C4-2B (cell line): ENCODE measurements at regions not wholly inside any gene's neighbourhood (a gene's known extent, or its start where the extent isn't known, plus 50 kb on each side); places are given as distances from the start of the nearest gene placed in this dataset.

Experiments used
- H3K27ac ChIP-seq: fragments of 450-650 bp; 2 replicates; pipeline ENCODE4 v1.5.1; 2017
- ZFX ChIP-seq: fragments of 450-650 bp; IDR thresholded peaks from 2 replicates; pipeline ENCODE4 v1.6.1; 2017
- TF ChIP-seq, protein P1 (sequence below): fragments of 450-650 bp; conservative IDR thresholded peaks from 2 replicates; pipeline ENCODE4 v1.5.1; 2017; ENCODE audit warnings: mild to moderate bottlenecking

DNA sequence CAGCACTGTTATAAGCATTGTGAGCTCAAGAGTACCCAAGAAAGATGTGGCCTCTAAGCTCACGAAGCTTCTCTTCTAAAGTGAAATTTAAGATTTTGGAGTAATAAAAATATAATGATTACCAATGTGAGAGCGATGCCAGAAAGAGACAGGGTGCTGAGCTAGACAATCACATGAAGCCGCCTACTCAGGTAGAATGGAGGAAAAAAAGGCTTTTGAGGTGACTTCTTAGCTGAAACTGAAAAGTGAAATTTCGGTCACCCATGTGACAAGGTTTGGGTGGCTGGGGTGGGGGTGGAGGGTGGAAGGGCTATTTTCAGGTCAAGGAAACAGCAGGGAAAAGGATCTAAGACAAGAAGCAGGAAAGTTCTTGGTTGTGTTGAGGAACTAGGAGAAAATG, 388.2 kb upstream of the WWC1 start:
- TF ChIP-seq, protein P1, sequence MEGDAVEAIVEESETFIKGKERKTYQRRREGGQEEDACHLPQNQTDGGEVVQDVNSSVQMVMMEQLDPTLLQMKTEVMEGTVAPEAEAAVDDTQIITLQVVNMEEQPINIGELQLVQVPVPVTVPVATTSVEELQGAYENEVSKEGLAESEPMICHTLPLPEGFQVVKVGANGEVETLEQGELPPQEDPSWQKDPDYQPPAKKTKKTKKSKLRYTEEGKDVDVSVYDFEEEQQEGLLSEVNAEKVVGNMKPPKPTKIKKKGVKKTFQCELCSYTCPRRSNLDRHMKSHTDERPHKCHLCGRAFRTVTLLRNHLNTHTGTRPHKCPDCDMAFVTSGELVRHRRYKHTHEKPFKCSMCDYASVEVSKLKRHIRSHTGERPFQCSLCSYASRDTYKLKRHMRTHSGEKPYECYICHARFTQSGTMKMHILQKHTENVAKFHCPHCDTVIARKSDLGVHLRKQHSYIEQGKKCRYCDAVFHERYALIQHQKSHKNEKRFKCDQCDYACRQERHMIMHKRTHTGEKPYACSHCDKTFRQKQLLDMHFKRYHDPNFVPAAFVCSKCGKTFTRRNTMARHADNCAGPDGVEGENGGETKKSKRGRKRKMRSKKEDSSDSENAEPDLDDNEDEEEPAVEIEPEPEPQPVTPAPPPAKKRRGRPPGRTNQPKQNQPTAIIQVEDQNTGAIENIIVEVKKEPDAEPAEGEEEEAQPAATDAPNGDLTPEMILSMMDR: no peak
- TF ChIP-seq ZFX: no peak

DNA sequence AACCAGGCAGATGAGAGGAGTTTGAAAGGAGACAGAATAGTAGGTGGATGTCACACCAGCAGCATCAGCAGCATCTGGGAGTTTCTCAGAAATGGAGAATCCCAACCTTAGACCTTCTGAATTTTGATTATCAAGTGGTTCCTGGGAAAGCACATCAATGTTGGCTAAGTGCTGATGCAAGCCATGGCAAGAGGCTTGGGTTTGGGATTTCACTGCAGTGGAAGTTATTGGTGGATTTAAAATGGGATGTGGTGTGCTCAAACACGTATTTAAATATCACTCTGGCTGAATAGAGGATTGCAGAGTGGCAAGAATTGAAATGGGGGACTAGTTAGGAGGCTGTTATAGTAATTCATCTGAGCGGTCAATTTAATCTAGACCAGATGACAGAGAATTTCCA, 387.8 kb upstream of the WWC1 start:
- no peak for TF ChIP-seq ZFX
- TF ChIP-seq, protein P1: no peak

More for the DNA sequence above, 388.2 kb upstream of the WWC1 start:
- H3K27ac ChIP-seq: no peak overlapping the region

DNA sequence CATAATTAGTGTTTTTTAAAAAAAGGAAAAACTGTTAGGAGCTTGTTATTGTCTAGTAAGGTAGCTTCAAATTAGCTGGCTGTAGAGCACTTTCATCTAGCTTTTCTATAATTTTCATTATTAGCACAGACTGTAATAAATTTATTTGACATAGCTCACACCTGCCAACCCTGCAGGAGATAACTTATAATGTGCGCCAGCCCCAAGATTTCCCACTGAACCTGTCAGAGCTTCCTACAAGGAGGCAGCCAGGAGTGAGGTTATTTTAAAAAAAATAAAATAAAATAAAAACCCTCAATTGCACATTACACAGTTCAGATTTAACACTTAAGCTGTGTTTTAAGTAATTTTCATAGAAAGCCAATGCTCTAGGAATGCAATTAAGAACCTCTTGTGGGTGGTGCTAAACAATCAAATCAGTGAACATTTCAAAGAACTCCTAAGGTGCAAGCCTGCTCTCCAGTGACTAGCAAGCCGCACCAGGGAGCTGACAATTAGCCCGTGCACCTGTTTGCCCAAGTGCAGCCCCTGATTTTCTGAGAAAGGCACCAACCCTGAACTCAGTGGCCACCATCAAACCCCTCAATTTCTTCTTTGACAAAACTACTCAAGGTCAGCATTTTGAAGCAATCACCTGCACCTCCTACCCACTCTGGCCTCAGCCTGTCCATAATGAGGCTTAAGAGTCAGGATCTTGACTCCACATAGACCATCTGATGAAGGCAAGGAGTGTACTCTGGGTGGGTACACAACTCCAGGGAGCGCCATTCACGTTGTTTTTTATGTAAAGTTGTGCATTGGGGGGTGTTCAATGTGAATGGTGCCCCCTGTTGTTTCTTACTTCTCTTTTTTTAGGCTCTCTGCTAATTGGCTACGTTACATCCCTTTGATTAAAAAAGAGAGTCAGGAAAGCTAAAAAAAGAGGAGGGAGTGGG, 385.3 kb upstream of the WWC1 start:
- TF ChIP-seq ZFX: no peak
- H3K27ac ChIP-seq: no peak overlapping the region

More for the DNA sequence above, 387.8 kb upstream of the WWC1 start:
- no peak overlapping the region for H3K27ac ChIP-seq

DNA sequence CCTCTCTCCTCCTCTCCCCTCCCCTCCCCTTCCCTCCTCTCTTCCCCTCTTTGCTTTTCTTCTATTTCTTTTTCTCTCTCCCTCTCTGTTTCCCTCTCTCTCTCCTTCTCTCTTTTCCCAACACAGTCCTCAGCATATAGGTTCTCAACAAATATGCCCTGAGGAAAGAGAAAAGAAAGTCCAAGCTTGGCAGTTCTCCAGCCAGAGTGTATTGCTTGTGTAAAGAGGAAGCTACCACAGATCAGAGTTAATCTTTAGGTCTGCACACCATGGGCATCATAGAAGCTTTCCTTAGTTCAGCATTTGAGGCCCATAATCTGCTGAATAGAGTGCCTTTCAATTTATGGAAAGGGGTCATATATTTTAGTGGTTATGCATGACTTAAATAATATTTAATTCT, 382.8 kb upstream of the WWC1 start:
- no peak overlapping the region for H3K27ac ChIP-seq
- no peak for TF ChIP-seq ZFX
- TF ChIP-seq, protein P1: no peak

DNA sequence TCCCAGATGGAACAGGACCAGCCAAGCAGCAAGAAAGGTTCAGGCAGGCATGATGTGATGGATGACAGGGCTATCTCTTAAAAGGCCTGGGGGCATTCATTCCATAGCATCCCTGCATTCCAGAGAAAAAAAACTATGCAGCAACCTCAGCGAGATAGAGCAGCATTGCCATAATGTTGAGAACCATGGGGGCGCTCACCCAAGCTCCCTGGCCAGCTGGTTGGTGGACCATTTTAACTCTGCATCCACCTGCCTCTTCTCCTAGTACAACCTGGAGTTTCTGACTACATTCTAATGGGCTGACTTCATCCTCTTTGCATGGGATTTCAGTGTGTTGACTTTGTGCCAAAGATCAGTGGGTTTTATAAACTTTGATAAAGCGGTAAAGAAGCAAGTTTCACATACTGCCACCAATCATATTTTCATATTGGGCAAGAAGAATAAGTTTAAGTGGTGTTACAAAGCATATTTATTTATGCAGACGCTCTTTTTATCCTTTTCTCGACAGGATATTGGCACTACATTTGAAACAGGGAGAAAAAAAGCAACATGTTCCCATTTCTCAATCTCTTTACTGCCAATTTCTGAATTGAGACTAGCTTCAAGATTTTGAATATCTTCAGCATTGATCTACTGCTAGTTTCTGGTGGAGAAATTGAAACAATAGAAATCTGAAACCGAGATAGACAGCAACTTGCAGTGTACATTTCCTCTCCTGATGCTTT, 378.3 kb upstream of the WWC1 start:
- H3K27ac ChIP-seq: no peak overlapping the region
- no peak for TF ChIP-seq ZFX
- TF ChIP-seq, protein P1: no peak

DNA sequence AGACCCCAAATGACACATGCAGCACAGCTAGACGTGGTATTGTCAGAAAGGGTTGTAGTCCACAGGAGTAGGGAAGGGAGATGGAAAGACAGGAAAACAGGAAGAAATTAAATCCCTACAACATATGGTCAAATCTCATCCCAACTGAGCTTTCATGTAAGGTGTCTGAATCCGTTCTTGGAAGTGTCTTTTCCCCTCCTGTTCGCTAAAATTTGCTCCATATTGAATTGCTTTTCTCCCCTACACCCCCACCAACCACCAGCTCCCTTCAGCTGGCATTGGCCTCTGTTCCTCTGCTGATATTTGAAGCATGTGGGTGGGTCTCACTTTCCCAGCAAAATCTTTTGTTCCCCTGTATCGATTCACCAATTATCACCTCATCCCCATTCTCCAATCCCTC, 376.2 kb upstream of the WWC1 start:
- TF ChIP-seq ZFX: no peak
- TF ChIP-seq, protein P1: no peak
- H3K27ac ChIP-seq: no peak overlapping the region

DNA sequence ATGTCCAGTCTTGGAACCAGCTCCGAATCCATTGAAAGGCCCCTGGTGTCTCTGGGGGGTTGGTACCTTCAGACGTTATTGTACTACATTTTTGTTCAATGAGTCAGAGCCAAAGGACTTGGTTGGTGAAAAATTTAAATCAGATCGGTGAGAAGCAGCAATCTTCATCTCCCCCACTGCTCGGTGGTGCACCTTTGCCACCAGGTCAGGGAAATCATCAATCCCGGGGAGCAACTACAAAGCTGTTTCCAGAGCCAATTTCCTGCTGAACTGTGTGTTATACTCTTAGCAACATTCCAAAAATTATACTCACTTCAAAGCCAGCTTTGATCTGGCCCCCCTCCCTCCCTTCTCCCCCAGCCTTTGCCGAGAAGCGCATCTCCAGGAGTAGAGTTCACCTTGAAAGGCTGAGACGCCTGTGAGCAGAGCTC, 375.2 kb upstream of the WWC1 start:
- no peak overlapping the region for H3K27ac ChIP-seq
- TF ChIP-seq, protein P1: no peak
- no peak for TF ChIP-seq ZFX
